ENCODE measurements at regions not wholly inside any gene's neighbourhood (a gene's known extent, or its start where the extent isn't known, plus 50 kb on each side); places are given as distances from the start of the nearest gene placed in this dataset.

DNA sequence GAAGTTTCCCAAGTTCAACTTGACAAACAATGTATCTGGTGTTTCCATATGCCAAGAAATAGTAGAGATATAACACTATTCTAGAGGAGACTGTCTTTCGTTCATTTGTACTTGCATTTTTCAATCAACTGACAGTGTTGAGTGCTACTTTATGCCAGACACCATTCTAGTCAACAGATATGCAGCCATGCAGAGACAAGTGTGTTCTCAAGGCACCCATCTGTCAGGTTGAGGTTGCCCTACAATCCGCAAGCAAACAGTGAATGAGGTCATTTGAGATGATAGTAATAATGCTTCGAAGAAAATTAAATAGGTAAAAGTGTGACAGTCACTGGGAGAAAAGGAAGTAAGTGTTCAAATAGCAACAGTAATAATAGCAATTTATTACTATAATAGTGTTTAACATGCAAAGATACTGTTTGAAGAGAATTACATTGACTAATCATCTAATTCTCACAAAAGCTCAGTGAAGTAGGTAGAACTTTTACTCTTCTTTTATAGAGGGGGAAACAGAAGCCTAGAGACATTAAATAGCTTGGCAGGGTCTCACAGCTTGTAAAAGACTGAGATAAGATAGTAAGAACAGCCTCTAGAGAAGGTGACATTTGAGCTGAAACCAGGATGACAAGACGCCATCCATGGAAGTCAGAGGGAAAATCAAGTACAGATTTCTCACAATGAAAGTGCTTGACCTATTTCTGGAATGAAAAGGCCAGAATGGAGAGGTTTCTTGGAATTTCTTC lies 936.9 kb downstream of the SORCS3 start:
- H3K56ac ChIP-seq (replicated peaks; ENCODE audit: insufficient read length, low read depth, low read length): no peak overlapping the region

More for the DNA sequence above, 936.9 kb downstream of the SORCS3 start:
- no peak overlapping the region for H3K14ac ChIP-seq (ENCODE audit: insufficient read length)
- no peaks in the 10 kb centered on the region for H3K27me3 ChIP-seq (replicated peaks in 1 of 4; ENCODE audit: control insufficient read depth in 3 of 4, extremely low read depth in 1 of 4, insufficient read depth in 3 of 4, low read length in 3 of 4)
- no peaks in the 10 kb centered on the region for H3K79me1 ChIP-seq (ENCODE audit: low read depth, low read length)
- no peaks in the 10 kb centered on the region for H3K4me1 ChIP-seq (replicated peaks in 1 of 4; ENCODE audit: control insufficient read depth in 3 of 4, insufficient read depth in 4 of 4, low read length in 3 of 4)
- TF ChIP-seq SIN3A (conservative IDR thresholded peaks at IDR 0.05 in 1 of 2, IDR thresholded peaks at IDR 0.05 in 1 of 2; ENCODE audit: low read depth in 1 of 2, low read length in 2 of 2) (no peak), RBBP5 (IDR thresholded peaks at IDR 0.05; ENCODE audit: borderline replicate concordance, low read depth, low read length) (no peak), RNF2 (IDR thresholded peaks at IDR 0.05; ENCODE audit: borderline replicate concordance, low read depth, low read length, missing control alignments, poor library complexity, severe bottlenecking) (no peak), NRF1 (IDR thresholded peaks at IDR 0.05; ENCODE audit: low read depth, low read length) (no peak), POLR2A (IDR thresholded peaks at IDR 0.05; ENCODE audit: control extremely low read depth in 1 of 2, low read depth in 2 of 2, low read length in 2 of 2) (no peak), SP2 (IDR thresholded peaks at IDR 0.05; ENCODE audit: low read length) (no peak), BCL11A (IDR thresholded peaks at IDR 0.05; ENCODE audit: low read depth in 2 of 2, low read length in 2 of 2) (no peak), SRF (IDR thresholded peaks at IDR 0.05; ENCODE audit: low read depth, low read length) (no peak)
- H2BK12ac ChIP-seq (ENCODE audit: low read depth, low read length): no peak overlapping the region
- no peaks in the 10 kb centered on the region for H3K36me3 ChIP-seq (ENCODE audit: control insufficient read depth in 2 of 4, insufficient read depth in 4 of 4, low read length in 3 of 4)
- H4K8ac ChIP-seq (ENCODE audit: extremely low read depth, insufficient read depth, low read length): no peak overlapping the region
- CTCF ChIA-PET (ENCODE audit: partially characterized antibody): no interaction called here
- no peaks in the 10 kb centered on the region for H3K79me2 ChIP-seq (ENCODE audit: control insufficient read depth in 1 of 2, insufficient read depth in 2 of 2, low read length in 2 of 2)
- no peak for FAIRE-seq
- no peak overlapping the region for H3K4ac ChIP-seq (replicated peaks; ENCODE audit: insufficient read length, low read depth, low read length)
- no peaks in the 10 kb centered on the region for H3K23me2 ChIP-seq (ENCODE audit: low read depth, low read length)
- no peak overlapping the region for H3K18ac ChIP-seq (ENCODE audit: extremely low read depth, low read length)
- H2BK15ac ChIP-seq (ENCODE audit: low read length): no peak overlapping the region
- H2BK20ac ChIP-seq (ENCODE audit: low read length): no peak overlapping the region
- H3K27ac ChIP-seq (ENCODE audit: low read depth, low read length): no peak overlapping the region
- H4K91ac ChIP-seq (replicated peaks; ENCODE audit: insufficient read length, low read length): no peak overlapping the region
- H2AK5ac ChIP-seq (ENCODE audit: low read depth, low read length): no peak overlapping the region
- 92% methylated on average over 4 of the region's 4 CpGs; no CpG with 5 or more reads in 1 of the 2 experiments for WGBS, 2 experiments (ENCODE audit: extremely low coverage in 1 of 2, insufficient coverage in 1 of 2, insufficient read length in 1 of 2, insufficient replicate concordance in 2 of 2, low coverage in 1 of 2, low lambda C conversion rate in 2 of 2, missing lambda C conversion rate in 1 of 2)
- no peak overlapping the region for H3K4me3 ChIP-seq (ENCODE audit: extremely low read depth in 1 of 4, insufficient read depth in 2 of 4, low read depth in 3 of 4, low read length in 4 of 4)
- POLR2A ChIA-PET (ENCODE audit: partially characterized antibody): no interaction called here
- no peaks in the 10 kb centered on the region for H4K20me1 ChIP-seq (replicated peaks in 1 of 2; ENCODE audit: control insufficient read depth in 1 of 2, insufficient read depth in 2 of 2, low read length in 2 of 2)
- no peak overlapping the region for H3K23ac ChIP-seq (ENCODE audit: insufficient read length)
- H2AFZ ChIP-seq (ENCODE audit: low read length): no peak overlapping the region
- H3K9me3 ChIP-seq (ENCODE audit: insufficient read depth in 2 of 2, low read depth in 1 of 2, low read length in 1 of 2): no peaks in the 10 kb centered on the region
- H2BK120ac ChIP-seq (replicated peaks; ENCODE audit: low read depth, low read length): no peak overlapping the region
- no peak overlapping the region for H4K5ac ChIP-seq (ENCODE audit: insufficient read length, low read depth, low read length)
- no peak for DNase-seq (ENCODE audit: low read depth in 1 of 2, low spot score in 2 of 2)
- H3K4me2 ChIP-seq (ENCODE audit: insufficient read depth in 1 of 2, low read depth in 2 of 2, low read length in 2 of 2): no peak overlapping the region
- no peak overlapping the region for H3K9ac ChIP-seq (replicated peaks in 1 of 4; ENCODE audit: extremely low read depth in 1 of 4, low read depth in 3 of 4, low read length in 3 of 4)
- no peak overlapping the region for H2BK5ac ChIP-seq (ENCODE audit: low read depth, low read length)
